ENCODE measurements at regions not wholly inside any gene's neighbourhood (a gene's known extent, or its start where the extent isn't known, plus 50 kb on each side); places are given as distances from the start of the nearest gene placed in this dataset.

DNA sequence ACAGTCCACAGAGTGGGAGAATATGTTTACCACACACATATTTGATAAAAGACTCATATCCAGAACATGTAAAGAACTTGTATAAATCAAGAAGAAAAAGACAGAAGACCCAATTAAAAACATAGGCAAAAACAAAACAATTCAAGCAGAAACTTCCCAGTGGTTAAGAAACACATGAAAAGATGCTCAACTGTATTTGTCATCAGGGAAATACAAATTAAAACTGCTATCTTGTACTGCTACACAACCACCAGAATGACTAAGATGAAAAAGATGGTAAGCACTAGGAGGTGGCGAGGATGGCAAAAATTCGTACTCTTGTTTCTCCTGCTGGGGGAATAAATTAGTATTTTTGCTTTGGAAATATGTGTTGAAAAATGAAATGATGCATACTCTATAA, 192.3 kb upstream of the C11orf87 start:
- no peaks in the 10 kb centered on the region for H3K27me3 Mint-ChIP-seq
- Histone ChIP-seq H3K4me1 (ENCODE audit: control insufficient read depth in 1 of 2, extremely low read depth in 1 of 2, insufficient read depth in 2 of 2, low read length in 2 of 2) (no peaks in the 10 kb centered on the region), H3K27me3 (replicated peaks in 1 of 2; ENCODE audit: control insufficient read depth in 2 of 2, extremely low read depth in 1 of 2, insufficient read depth in 2 of 2, low read length in 1 of 2) (no peaks in the 10 kb centered on the region), H3K36me3 (ENCODE audit: control insufficient read depth in 2 of 2, extremely low read depth in 1 of 2, insufficient read depth in 1 of 2, low read length in 1 of 2) (no peaks in the 10 kb centered on the region), H3K9me3 (no peaks in the 10 kb centered on the region), H3K4me3 (ENCODE audit: control insufficient read depth in 1 of 2, extremely low read depth in 1 of 2, low read length in 1 of 2) (no peak overlapping the region), H3K27ac (ENCODE audit: low read length) (no peak overlapping the region)
- no peak for ATAC-seq (replicated peaks in 1 of 4)
- POLR2A ChIA-PET: no interaction called here
- H3K9me3 Mint-ChIP-seq: peaks cover 0 to 10% (median 0%) of the 10 kb centered on the region in 3 donors
- DNase-seq: no peak
- H3K36me3 Mint-ChIP-seq: no peaks in the 10 kb centered on the region
- no CpG with 5 or more reads among the region's 2 CpGs for WGBS (ENCODE audit: insufficient coverage)
- no peak overlapping the region for H3K4me3 Mint-ChIP-seq
- H3K4me1 Mint-ChIP-seq: no peaks in the 10 kb centered on the region
- no peak overlapping the region for H3K27ac Mint-ChIP-seq
- CTCF ChIA-PET: no interaction called here

DNA sequence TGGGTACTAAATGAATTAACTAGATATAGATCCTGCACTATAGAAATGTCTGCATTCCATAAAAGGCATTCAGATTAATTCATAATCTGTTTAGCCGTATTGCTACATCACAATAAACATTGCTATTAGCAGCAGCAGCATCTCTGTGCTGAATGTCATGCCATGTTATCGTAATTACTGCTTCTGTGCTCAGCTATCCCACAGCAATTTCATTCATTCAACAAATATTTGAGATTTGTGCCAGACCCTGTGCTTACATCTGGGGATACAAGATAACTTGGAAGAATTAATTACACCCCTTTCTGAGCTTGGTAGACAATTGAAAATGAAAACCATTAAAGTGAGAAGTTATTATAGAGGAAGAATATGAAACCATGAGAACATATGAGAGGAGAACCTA, 185.8 kb upstream of the C11orf87 start:
- Mint-ChIP-seq H3K4me1 (no peaks in the 10 kb centered on the region), H3K4me3 (no peak overlapping the region), H3K27ac (no peak overlapping the region), H3K36me3 (no peaks in the 10 kb centered on the region), H3K9me3 (peaks cover 3 to 17% (median 8%) of the 10 kb centered on the region in 3 donors), H3K27me3 (no peaks in the 10 kb centered on the region)
- ChIA-PET POLR2A (no interaction called here), CTCF (no interaction called here)
- Histone ChIP-seq H3K27me3 (replicated peaks in 1 of 2; ENCODE audit: control insufficient read depth in 2 of 2, extremely low read depth in 1 of 2, insufficient read depth in 2 of 2, low read length in 1 of 2) (no peaks in the 10 kb centered on the region), H3K4me3 (ENCODE audit: control insufficient read depth in 1 of 2, extremely low read depth in 1 of 2, low read length in 1 of 2) (no peak overlapping the region), H3K27ac (ENCODE audit: low read length) (no peak overlapping the region), H3K36me3 (ENCODE audit: control insufficient read depth in 2 of 2, extremely low read depth in 1 of 2, insufficient read depth in 1 of 2, low read length in 1 of 2) (no peaks in the 10 kb centered on the region), H3K4me1 (ENCODE audit: control insufficient read depth in 1 of 2, extremely low read depth in 1 of 2, insufficient read depth in 2 of 2, low read length in 2 of 2) (no peaks in the 10 kb centered on the region), H3K9me3 (no peaks in the 10 kb centered on the region)
- DNase-seq: no peak
- ATAC-seq (replicated peaks in 1 of 4): no peak
- WGBS (ENCODE audit: insufficient coverage): 100% methylated on average over 1 of the region's 2 CpGs

DNA sequence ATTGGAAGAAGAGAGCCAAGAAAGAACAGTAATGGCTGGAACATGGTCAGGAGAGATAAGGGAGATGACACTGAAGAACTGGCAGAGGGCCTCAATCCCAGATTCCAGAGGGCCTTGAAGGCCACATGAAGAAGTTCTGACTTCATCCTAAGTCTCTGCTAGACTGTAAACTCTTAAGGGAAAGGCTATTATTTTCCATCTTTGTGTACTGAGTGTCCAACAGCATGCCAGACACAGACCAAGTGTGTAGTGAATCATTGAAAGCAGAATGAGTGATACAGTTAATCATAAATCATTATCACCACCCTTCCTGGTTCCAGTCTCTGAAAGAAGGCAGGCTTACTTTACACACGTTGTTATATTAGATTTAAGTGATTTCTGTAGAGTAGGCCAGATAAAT, 185.3 kb upstream of the C11orf87 start:
- Histone ChIP-seq H3K27ac (ENCODE audit: low read length) (no peak overlapping the region), H3K9me3 (no peaks in the 10 kb centered on the region), H3K36me3 (ENCODE audit: control insufficient read depth in 2 of 2, extremely low read depth in 1 of 2, insufficient read depth in 1 of 2, low read length in 1 of 2) (no peaks in the 10 kb centered on the region), H3K4me1 (ENCODE audit: control insufficient read depth in 1 of 2, extremely low read depth in 1 of 2, insufficient read depth in 2 of 2, low read length in 2 of 2) (no peaks in the 10 kb centered on the region), H3K4me3 (ENCODE audit: control insufficient read depth in 1 of 2, extremely low read depth in 1 of 2, low read length in 1 of 2) (no peak overlapping the region), H3K27me3 (replicated peaks in 1 of 2; ENCODE audit: control insufficient read depth in 2 of 2, extremely low read depth in 1 of 2, insufficient read depth in 2 of 2, low read length in 1 of 2) (no peaks in the 10 kb centered on the region)
- DNase-seq: no peak
- no peak for ATAC-seq (replicated peaks in 1 of 4)
- H3K36me3 Mint-ChIP-seq: no peaks in the 10 kb centered on the region
- H3K4me3 Mint-ChIP-seq: no peak overlapping the region
- ChIA-PET CTCF (no interaction called here), POLR2A (no interaction called here)
- no peaks in the 10 kb centered on the region for H3K4me1 Mint-ChIP-seq
- no peaks in the 10 kb centered on the region for H3K27me3 Mint-ChIP-seq
- no peak overlapping the region for H3K27ac Mint-ChIP-seq
- H3K9me3 Mint-ChIP-seq: peaks cover 3 to 17% (median 8%) of the 10 kb centered on the region in 3 donors
- no CpG with 5 or more reads among the region's 1 CpG for WGBS (ENCODE audit: insufficient coverage)

DNA sequence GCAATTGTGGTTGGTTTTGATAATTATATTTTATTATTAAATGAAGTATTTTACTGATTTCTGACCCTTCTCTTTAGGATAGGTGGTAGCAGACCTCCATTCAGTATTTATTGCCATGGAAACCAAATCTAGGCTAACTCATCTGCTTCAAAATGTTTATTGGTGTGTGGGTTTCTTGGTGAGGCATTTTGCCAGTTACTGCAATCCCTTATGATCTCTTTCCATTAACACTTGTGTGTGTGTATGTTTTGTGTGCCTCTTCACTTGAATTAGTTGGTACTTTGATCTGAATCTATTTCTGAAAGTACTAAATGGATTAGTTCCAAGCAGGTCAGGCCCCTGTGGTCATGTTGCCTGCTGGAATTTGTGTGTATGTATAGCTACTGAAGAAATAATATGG, 184.4 kb upstream of the C11orf87 start:
- Histone ChIP-seq H3K27ac (ENCODE audit: low read length) (no peak overlapping the region), H3K4me1 (ENCODE audit: control insufficient read depth in 1 of 2, extremely low read depth in 1 of 2, insufficient read depth in 2 of 2, low read length in 2 of 2) (no peaks in the 10 kb centered on the region), H3K36me3 (ENCODE audit: control insufficient read depth in 2 of 2, extremely low read depth in 1 of 2, insufficient read depth in 1 of 2, low read length in 1 of 2) (no peaks in the 10 kb centered on the region), H3K27me3 (replicated peaks in 1 of 2; ENCODE audit: control insufficient read depth in 2 of 2, extremely low read depth in 1 of 2, insufficient read depth in 2 of 2, low read length in 1 of 2) (no peaks in the 10 kb centered on the region), H3K9me3 (no peaks in the 10 kb centered on the region), H3K4me3 (ENCODE audit: control insufficient read depth in 1 of 2, extremely low read depth in 1 of 2, low read length in 1 of 2) (no peak overlapping the region)
- Mint-ChIP-seq H3K27ac (no peak overlapping the region), H3K4me3 (no peak overlapping the region), H3K4me1 (no peaks in the 10 kb centered on the region), H3K9me3 (peaks cover 3 to 17% (median 8%) of the 10 kb centered on the region in 3 donors), H3K27me3 (peaks cover 0 to 3% of the 10 kb centered on the region in 2 donors), H3K36me3 (no peaks in the 10 kb centered on the region)
- POLR2A ChIA-PET: no interaction called here
- DNase-seq (no peak), ATAC-seq (replicated peaks in 1 of 4) (no peak)
- CTCF ChIA-PET: no interaction called here

DNA sequence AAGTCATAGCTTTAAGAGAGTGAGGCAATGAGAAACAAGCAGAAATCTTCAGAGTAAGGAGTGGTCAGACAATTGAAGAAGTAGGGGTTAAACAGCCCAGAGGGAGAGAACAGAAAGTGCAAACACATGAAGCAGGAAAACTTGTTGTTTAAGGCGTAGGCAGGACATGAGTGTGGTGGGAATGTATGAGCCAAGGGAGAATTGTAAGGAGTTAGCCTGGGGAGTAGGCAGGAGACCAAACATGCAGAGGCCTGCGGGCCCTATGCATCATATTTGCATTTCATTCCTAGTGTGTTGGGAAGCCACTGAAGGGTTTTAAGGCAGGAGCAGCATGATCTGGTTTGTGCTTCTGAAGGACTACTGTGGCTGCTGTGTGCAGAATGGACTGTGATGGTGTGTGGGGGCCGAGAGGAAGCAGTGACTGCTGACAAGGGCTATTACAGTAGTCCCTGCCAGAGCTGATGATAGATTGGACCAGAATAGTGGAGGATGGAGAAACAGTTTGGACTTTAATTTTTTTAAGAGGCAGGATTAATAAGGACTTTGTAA, 179.9 kb upstream of the C11orf87 start:
- H3K9me3 ChIP-seq: no peaks in the 10 kb centered on the region
- no peaks in the 10 kb centered on the region for H3K36me3 Mint-ChIP-seq
- no peaks in the 10 kb centered on the region for H3K27me3 ChIP-seq (replicated peaks in 1 of 2; ENCODE audit: control insufficient read depth in 2 of 2, extremely low read depth in 1 of 2, insufficient read depth in 2 of 2, low read length in 1 of 2)
- H3K27ac Mint-ChIP-seq: no peak overlapping the region
- CTCF ChIA-PET: no interaction called here
- DNase-seq (no peak), ATAC-seq (replicated peaks in 1 of 4) (no peak)
- POLR2A ChIA-PET: no interaction called here
- no peaks in the 10 kb centered on the region for H3K4me1 ChIP-seq (ENCODE audit: control insufficient read depth in 1 of 2, extremely low read depth in 1 of 2, insufficient read depth in 2 of 2, low read length in 2 of 2)
- H3K27me3 Mint-ChIP-seq: peaks cover 0 to 3% of the 10 kb centered on the region in 2 donors
- no peak overlapping the region for H3K27ac ChIP-seq (ENCODE audit: low read length)
- no peaks in the 10 kb centered on the region for H3K4me1 Mint-ChIP-seq
- WGBS (ENCODE audit: insufficient coverage): 46% methylated on average over 3 of the region's 3 CpGs
- no peak overlapping the region for H3K4me3 Mint-ChIP-seq
- peaks cover 7 to 23% (median 13%) of the 10 kb centered on the region in 3 donors for H3K9me3 Mint-ChIP-seq
- no peaks in the 10 kb centered on the region for H3K36me3 ChIP-seq (ENCODE audit: control insufficient read depth in 2 of 2, extremely low read depth in 1 of 2, insufficient read depth in 1 of 2, low read length in 1 of 2)
- H3K4me3 ChIP-seq (ENCODE audit: control insufficient read depth in 1 of 2, extremely low read depth in 1 of 2, low read length in 1 of 2): no peak overlapping the region

DNA sequence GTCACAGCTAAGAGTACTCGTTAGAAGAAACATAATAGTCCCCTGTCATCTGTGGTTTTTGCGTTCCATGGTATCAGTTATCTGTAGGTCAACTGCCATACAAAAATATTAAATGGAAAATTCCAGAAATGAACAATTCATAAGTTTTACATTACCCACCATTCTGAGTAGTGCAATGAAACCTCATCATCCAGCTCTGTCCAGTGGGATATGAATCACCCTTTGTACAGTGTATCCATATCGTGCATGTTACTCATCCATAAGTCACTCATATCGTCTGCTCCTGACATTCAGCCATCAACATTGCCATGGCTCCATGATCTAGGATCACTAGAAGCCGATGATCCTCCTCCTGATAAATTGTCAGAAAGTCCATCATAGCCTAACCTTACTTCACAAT, 174.9 kb upstream of the C11orf87 start:
- ChIA-PET POLR2A (no interaction called here), CTCF (no interaction called here)
- Histone ChIP-seq H3K27me3 (replicated peaks in 1 of 2; ENCODE audit: control insufficient read depth in 2 of 2, extremely low read depth in 1 of 2, insufficient read depth in 2 of 2, low read length in 1 of 2) (no peaks in the 10 kb centered on the region), H3K4me1 (ENCODE audit: control insufficient read depth in 1 of 2, extremely low read depth in 1 of 2, insufficient read depth in 2 of 2, low read length in 2 of 2) (no peaks in the 10 kb centered on the region), H3K9me3 (no peaks in the 10 kb centered on the region), H3K27ac (ENCODE audit: low read length) (no peak overlapping the region), H3K36me3 (ENCODE audit: control insufficient read depth in 2 of 2, extremely low read depth in 1 of 2, insufficient read depth in 1 of 2, low read length in 1 of 2) (no peaks in the 10 kb centered on the region), H3K4me3 (ENCODE audit: control insufficient read depth in 1 of 2, extremely low read depth in 1 of 2, low read length in 1 of 2) (no peak overlapping the region)
- no peaks in the 10 kb centered on the region for H3K4me1 Mint-ChIP-seq
- no peaks in the 10 kb centered on the region for H3K36me3 Mint-ChIP-seq
- no peak overlapping the region for H3K4me3 Mint-ChIP-seq
- peaks cover 4 to 14% (median 9%) of the 10 kb centered on the region in 3 donors for H3K9me3 Mint-ChIP-seq
- WGBS (ENCODE audit: insufficient coverage): 75% methylated on average over 2 of the region's 5 CpGs
- no peak overlapping the region for H3K27ac Mint-ChIP-seq
- DNase-seq (no peak), ATAC-seq (replicated peaks in 1 of 4) (no peak)
- peaks cover 0 to 2% of the 10 kb centered on the region in 2 donors for H3K27me3 Mint-ChIP-seq

DNA sequence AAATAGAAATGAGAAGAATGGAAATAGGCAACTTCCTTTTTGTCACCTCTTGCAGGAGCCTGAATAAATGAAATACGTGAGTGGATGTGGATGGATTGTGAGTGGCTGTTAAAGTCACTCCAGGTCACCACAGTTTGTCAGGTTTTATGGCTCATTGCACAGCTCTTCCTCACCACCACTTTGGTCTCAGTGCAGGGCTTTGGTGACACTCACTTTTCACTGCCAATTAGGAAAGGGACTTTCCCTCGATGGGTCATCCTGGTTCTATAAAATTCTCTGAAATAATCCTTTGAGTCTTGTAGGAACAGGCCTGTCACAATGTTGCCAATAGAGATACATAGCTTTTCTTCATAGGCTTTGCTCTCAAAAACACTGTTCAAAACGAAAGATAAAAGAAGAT, 172.4 kb upstream of the C11orf87 start:
- WGBS (ENCODE audit: insufficient coverage): 29% methylated on average over 1 of the region's 3 CpGs
- no peaks in the 10 kb centered on the region for H3K27me3 ChIP-seq (replicated peaks in 1 of 2; ENCODE audit: control insufficient read depth in 2 of 2, extremely low read depth in 1 of 2, insufficient read depth in 2 of 2, low read length in 1 of 2)
- ATAC-seq (replicated peaks in 1 of 4): no peak

More for the DNA sequence above, 172.4 kb upstream of the C11orf87 start:
- H3K4me1 Mint-ChIP-seq: no peaks in the 10 kb centered on the region
- no peak overlapping the region for H3K4me3 Mint-ChIP-seq
- no peaks in the 10 kb centered on the region for H3K9me3 ChIP-seq
- no peak overlapping the region for H3K27ac Mint-ChIP-seq
- ChIA-PET POLR2A (no interaction called here), CTCF (no interaction called here)
- no peak overlapping the region for H3K27ac ChIP-seq (ENCODE audit: low read length)
- no peaks in the 10 kb centered on the region for H3K36me3 ChIP-seq (ENCODE audit: control insufficient read depth in 2 of 2, extremely low read depth in 1 of 2, insufficient read depth in 1 of 2, low read length in 1 of 2)
- no peaks in the 10 kb centered on the region for H3K4me1 ChIP-seq (ENCODE audit: control insufficient read depth in 1 of 2, extremely low read depth in 1 of 2, insufficient read depth in 2 of 2, low read length in 2 of 2)
- H3K36me3 Mint-ChIP-seq: no peaks in the 10 kb centered on the region
- no peak for DNase-seq
- H3K27me3 Mint-ChIP-seq: no peaks in the 10 kb centered on the region
- no peak overlapping the region for H3K4me3 ChIP-seq (ENCODE audit: control insufficient read depth in 1 of 2, extremely low read depth in 1 of 2, low read length in 1 of 2)
- H3K9me3 Mint-ChIP-seq: peaks cover 4 to 18% (median 15%) of the 10 kb centered on the region in 3 donors
